Stimulated activated CD8-positive, alpha-beta memory T cell treated with anti-CD3 and anti-CD28 coated beads, Interleukin-15, amount 100 ng/mL, for 24 hours (primary cell): ENCODE measurements at regions not wholly inside any gene's neighbourhood (a gene's known extent, or its start where the extent isn't known, plus 50 kb on each side); places are given as distances from the start of the nearest gene placed in this dataset.
"Not testable (repeated sequence)": the region's sequence is repeated elsewhere in the genome, so short reads cannot be mapped to it uniquely, and the experiment has no call there.

ENCODE experiments used
- DNase-seq: peaks from one replicate; pipeline ENCODE4 v3.0.0-alpha.2; 2020; ENCODE audit warnings: low read depth

- not testable (repeated sequence) for DNase-seq
Measured at GRCh38 chr15:20288800-20289537, 252.6 kb downstream of the GOLGA6L6 start.

- not testable (repeated sequence) for DNase-seq
Measured at GRCh38 chr15:20286559-20286958, 255.0 kb downstream of the GOLGA6L6 start.

GRCh38 chr15:20285696-20286300 lies 255.8 kb downstream of the GOLGA6L6 start:
- DNase-seq, result not testable (repeated sequence)

GRCh38 chr15:20284891-20285535 lies 256.6 kb downstream of the GOLGA6L6 start:
- not testable (repeated sequence) for DNase-seq

GRCh38 chr15:20283651-20284050 lies 257.9 kb downstream of the GOLGA6L6 start:
- not testable (repeated sequence) for DNase-seq

GRCh38 chr15:20282491-20282943 lies 259.1 kb downstream of the GOLGA6L6 start:
- DNase-seq, result not testable (repeated sequence)

GRCh38 chr15:20281567-20282275 lies 259.9 kb downstream of the GOLGA6L6 start:
- not testable (repeated sequence) for DNase-seq

- DNase-seq, result no peak
Measured at GRCh38 chr15:20280933-20281463, 260.6 kb downstream of the GOLGA6L6 start.

GRCh38 chr15:20280141-20280932 lies 261.3 kb downstream of the GOLGA6L6 start:
- DNase-seq, result not testable (repeated sequence)

- not testable (repeated sequence) for DNase-seq
Measured at GRCh38 chr15:20279056-20279455, 262.5 kb downstream of the GOLGA6L6 start.

- not testable (repeated sequence) for DNase-seq
Measured at GRCh38 chr15:20278376-20278775, 263.2 kb downstream of the GOLGA6L6 start.

GRCh38 chr15:20277451-20277850 lies 264.1 kb downstream of the GOLGA6L6 start:
- DNase-seq, result not testable (repeated sequence)

- not testable (repeated sequence) for DNase-seq
Measured at GRCh38 chr15:20276312-20277114, 265.1 kb downstream of the GOLGA6L6 start.

- not testable (repeated sequence) for DNase-seq
Measured at GRCh38 chr15:20275373-20275967, 266.1 kb downstream of the GOLGA6L6 start.

GRCh38 chr15:20272422-20273184 lies 269.0 kb downstream of the GOLGA6L6 start:
- DNase-seq, result no peak

- DNase-seq, result no peak
Measured at GRCh38 chr15:20271647-20272046, 270.0 kb downstream of the GOLGA6L6 start.

- not testable (repeated sequence) for DNase-seq
Measured at GRCh38 chr15:20269956-20270355, 271.6 kb downstream of the GOLGA6L6 start.

- not testable (repeated sequence) for DNase-seq
Measured at GRCh38 chr15:20267996-20268395, 273.6 kb downstream of the GOLGA6L6 start.
